Activated naive CD4-positive, alpha-beta T cell treated with anti-CD3 and anti-CD28 coated beads for 36 hours (primary cell): ENCODE measurements at regions not wholly inside any gene's neighbourhood (a gene's known extent, or its start where the extent isn't known, plus 50 kb on each side); places are given as distances from the start of the nearest gene placed in this dataset.
"Not testable (repeated sequence)": the region's sequence is repeated elsewhere in the genome, so short reads cannot be mapped to it uniquely, and the experiment has no call there.

Experiments
- CTCF ChIA-PET: fragments of 350-600 bp; sonication (Branson Sonifier 250); formaldehyde crosslinking; loops from one replicate; lab custom pipeline; 2021; ENCODE audit warnings: antibody characterized with exemption; lab: Charles Lee
- DNase-seq: peaks from one replicate; pipeline ENCODE4 v3.0.0-alpha.2; 2020
- H3K27ac Mint-ChIP-seq: one replicate; pipeline ENCODE4 v1.8.0; 2021; ENCODE audit warnings: mild to moderate bottlenecking, mixed read lengths
- H3K27me3 Mint-ChIP-seq: one replicate; pipeline ENCODE4 v1.8.0; 2021; ENCODE audit warnings: low read depth, mixed read lengths
- H3K36me3 Mint-ChIP-seq: one replicate; pipeline ENCODE4 v1.8.0; 2021; ENCODE audit warnings: low read depth, mixed read lengths
- H3K4me1 Mint-ChIP-seq: one replicate; pipeline ENCODE4 v1.8.0; 2021; ENCODE audit warnings: low read depth, mixed read lengths
- H3K4me3 Mint-ChIP-seq: one replicate; pipeline ENCODE4 v1.8.0; 2021; ENCODE audit warnings: mild to moderate bottlenecking, moderate library complexity, mixed read lengths
- H3K9me3 Mint-ChIP-seq: one replicate; pipeline ENCODE4 v1.8.0; 2021; ENCODE audit warnings: mixed read lengths
- intact Hi-C: fragments of 100-400 bp; cut with micrococcal nuclease; formaldehyde crosslinking; loops from one replicate; pipeline ENCODE4 v1.15.1; 2023

- intact Hi-C loops = loop anchor here (1.0 to 5.0 kb wide), 10 partner anchors 7 to 487 kb away; no protein-coding TSS in a partner anchor
- H3K36me3 Mint-ChIP-seq, H3K9me3 Mint-ChIP-seq, H3K27me3 Mint-ChIP-seq, DNase-seq: not testable (repeated sequence)
- Mint-ChIP-seq H3K27ac (peak overlapping the region; percentile 94), H3K4me3 (peak overlapping the region; percentile 40), H3K4me1 (peaks cover 70% of the 10 kb centered on the region)
- CTCF ChIA-PET = interaction anchor here (1.0 to 1.5 kb wide), 2 partner anchors 12 to 25 kb away, joined by 3 to 5 read pairs; no protein-coding TSS in a partner anchor
These were observed 244.0 kb upstream of the PTGER4 start for GRCh38 chr5:40435706-40436105.

- intact Hi-C loops = no loop called here
- peaks cover 77% of the 10 kb centered on the region for H3K4me1 Mint-ChIP-seq
- no peak for DNase-seq
- CTCF ChIA-PET = interaction anchor here (0.9 to 3.6 kb wide), 2 partner anchors 22 to 155 kb away, joined by 3 to 18 read pairs; no protein-coding TSS in a partner anchor
- H3K9me3 Mint-ChIP-seq = no peaks in the 10 kb centered on the region
- no peaks in the 10 kb centered on the region for H3K27me3 Mint-ChIP-seq
- H3K36me3 Mint-ChIP-seq = no peaks in the 10 kb centered on the region
- H3K4me3 Mint-ChIP-seq = no peak overlapping the region
- H3K27ac Mint-ChIP-seq = peak overlapping the region; percentile 62
These were observed 246.9 kb upstream of the PTGER4 start for GRCh38 chr5:40432836-40433235.

- peaks cover 68% of the 10 kb centered on the region for H3K4me1 Mint-ChIP-seq
- DNase-seq = no peak
- H3K9me3 Mint-ChIP-seq = no peaks in the 10 kb centered on the region
- no peak overlapping the region for H3K4me3 Mint-ChIP-seq
- no peaks in the 10 kb centered on the region for H3K36me3 Mint-ChIP-seq
- no peaks in the 10 kb centered on the region for H3K27me3 Mint-ChIP-seq
- intact Hi-C loops = no loop called here
- H3K27ac Mint-ChIP-seq = no peak overlapping the region
- CTCF ChIA-PET = interaction anchor here (1.8 to 3.6 kb wide), 2 partner anchors 21 to 24 kb away, joined by 6 to 18 read pairs; no protein-coding TSS in a partner anchor
These were observed 248.0 kb upstream of the PTGER4 start for GRCh38 chr5:40431734-40432133.

- Mint-ChIP-seq H3K27ac (peak overlapping the region; percentile 30), H3K27me3 (no peaks in the 10 kb centered on the region), H3K4me1 (peaks cover 53% of the 10 kb centered on the region), H3K36me3 (no peaks in the 10 kb centered on the region), H3K4me3 (no peak overlapping the region), H3K9me3 (peaks cover 4% of the 10 kb centered on the region)
- CTCF ChIA-PET = interaction anchor here (0.6 to 3.6 kb wide), 4 partner anchors 11 to 82 kb away, joined by 3 to 18 read pairs (median 8); no protein-coding TSS in a partner anchor
- no peak for DNase-seq
- intact Hi-C loops = no loop called here
These were observed 249.5 kb upstream of the PTGER4 start for GRCh38 chr5:40430101-40430710.

GRCh38 chr5:40429258-40430100 is 250.2 kb upstream of the PTGER4 start:
- Mint-ChIP-seq H3K4me1 (peaks cover 46% of the 10 kb centered on the region), H3K27ac (peak overlapping the region; percentile 30), H3K4me3 (no peak overlapping the region), H3K9me3 (peaks cover 4% of the 10 kb centered on the region), H3K27me3 (no peaks in the 10 kb centered on the region), H3K36me3 (no peaks in the 10 kb centered on the region)
- peak; percentile 54 for DNase-seq
- intact Hi-C loops = no loop called here
- CTCF ChIA-PET = interaction anchor here (0.6 to 1.8 kb wide), 3 partner anchors 12 to 82 kb away, joined by 3 to 9 read pairs (median 6); no protein-coding TSS in a partner anchor

GRCh38 chr5:40428815-40429214 is 250.9 kb upstream of the PTGER4 start:
- CTCF ChIA-PET = interaction anchor here (1.2 kb wide), 1 partner anchor 11 kb away, joined by 3 read pairs; no protein-coding TSS in a partner anchor
- DNase-seq = no peak
- no peak overlapping the region for H3K4me3 Mint-ChIP-seq
- H3K27me3 Mint-ChIP-seq = no peaks in the 10 kb centered on the region
- peaks cover 4% of the 10 kb centered on the region for H3K9me3 Mint-ChIP-seq
- no peak overlapping the region for H3K27ac Mint-ChIP-seq
- intact Hi-C loops = loop anchor here (1.0 kb wide), 2 partner anchors 7 to 19 kb away; no protein-coding TSS in a partner anchor
- H3K4me1 Mint-ChIP-seq = peaks cover 42% of the 10 kb centered on the region
- H3K36me3 Mint-ChIP-seq = no peaks in the 10 kb centered on the region

GRCh38 chr5:40428126-40428525 is 251.6 kb upstream of the PTGER4 start:
- Mint-ChIP-seq H3K4me3 (no peak overlapping the region), H3K36me3 (no peaks in the 10 kb centered on the region), H3K4me1 (peaks cover 35% of the 10 kb centered on the region), H3K9me3 (peaks cover 7% of the 10 kb centered on the region), H3K27ac (no peak overlapping the region), H3K27me3 (no peaks in the 10 kb centered on the region)
- intact Hi-C loops = loop anchor here (1.0 kb wide), 2 partner anchors 8 to 18 kb away; no protein-coding TSS in a partner anchor
- CTCF ChIA-PET = interaction anchor here (1.2 kb wide), 1 partner anchor 10 kb away, joined by 3 read pairs; no protein-coding TSS in a partner anchor
- DNase-seq = peak; percentile 58

GRCh38 chr5:40417046-40417810 is 262.5 kb upstream of the PTGER4 start:
- H3K27me3 Mint-ChIP-seq, H3K4me3 Mint-ChIP-seq, intact Hi-C loops, H3K4me1 Mint-ChIP-seq, H3K36me3 Mint-ChIP-seq, DNase-seq, H3K27ac Mint-ChIP-seq: not testable (repeated sequence)
- peaks cover 23% of the 10 kb centered on the region for H3K9me3 Mint-ChIP-seq
- CTCF ChIA-PET = interaction anchor here (0.8 kb wide), 1 partner anchor 11 kb away, joined by 3 read pairs; no protein-coding TSS in a partner anchor

GRCh38 chr5:40416588-40416987 is 263.1 kb upstream of the PTGER4 start:
- peaks cover 21% of the 10 kb centered on the region for H3K9me3 Mint-ChIP-seq
- CTCF ChIA-PET = no interaction called here

GRCh38 chr5:40416098-40416497 is 263.6 kb upstream of the PTGER4 start:
- Mint-ChIP-seq H3K4me3 (no peak overlapping the region), H3K27me3 (no peaks in the 10 kb centered on the region), H3K36me3 (peaks cover 9% of the 10 kb centered on the region), H3K9me3 (peaks cover 18% of the 10 kb centered on the region), H3K27ac (no peak overlapping the region), H3K4me1 (peaks cover 14% of the 10 kb centered on the region)
- DNase-seq = no peak
- intact Hi-C loops = no loop called here
- CTCF ChIA-PET = no interaction called here

More at GRCh38 chr5:40416588-40416987, 263.1 kb upstream of the PTGER4 start:
- Mint-ChIP-seq H3K27me3 (no peaks in the 10 kb centered on the region), H3K27ac (no peak overlapping the region), H3K36me3 (peaks cover 11% of the 10 kb centered on the region), H3K4me1 (peaks cover 9% of the 10 kb centered on the region), H3K4me3 (no peak overlapping the region)
- DNase-seq = no peak
- intact Hi-C loops = no loop called here

GRCh38 chr5:40414922-40415321 is 264.8 kb upstream of the PTGER4 start:
- Mint-ChIP-seq H3K27ac (no peak overlapping the region), H3K36me3 (peaks cover 9% of the 10 kb centered on the region), H3K9me3 (peaks cover 13% of the 10 kb centered on the region), H3K4me3 (no peak overlapping the region), H3K4me1 (peaks cover 24% of the 10 kb centered on the region), H3K27me3 (no peaks in the 10 kb centered on the region)
- DNase-seq = no peak
- intact Hi-C loops = no loop called here
- CTCF ChIA-PET = interaction anchor here (1.0 kb wide), 1 partner anchor 12 kb away, joined by 3 read pairs; no protein-coding TSS in a partner anchor
